Muscle layer of colon (tissue), 2 donors: ENCODE measurements at regions not wholly inside any gene's neighbourhood (a gene's known extent, or its start where the extent isn't known, plus 50 kb on each side); places are given as distances from the start of the nearest gene placed in this dataset.

Experiments used
- H3K27ac ChIP-seq: one replicate; pipeline ENCODE4 v1.7.0; 2013; ENCODE audit warnings: low read depth, mild to moderate bottlenecking, low read length, moderate library complexity
- H3K27me3 ChIP-seq, 2 donors: one replicate each; pipeline ENCODE4 v1.7.0; 2013; ENCODE audit warnings: low read length in 2 of 2, mild to moderate bottlenecking in 2 of 2; ENCODE audit not compliant: insufficient read depth in 2 of 2, control insufficient read depth in 1 of 2
- H3K36me3 ChIP-seq: one replicate; pipeline ENCODE4 v1.7.0; 2013; ENCODE audit warnings: mild to moderate bottlenecking, low read length; ENCODE audit not compliant: insufficient read depth
- H3K4me1 ChIP-seq: one replicate; pipeline ENCODE4 v1.7.0; 2013; ENCODE audit warnings: mild to moderate bottlenecking, low read length; ENCODE audit not compliant: insufficient read depth
- H3K4me3 ChIP-seq, 2 donors: one replicate each; pipeline ENCODE4 v1.7.0; 2013; ENCODE audit warnings: low read length in 2 of 2, low read depth in 1 of 2, mild to moderate bottlenecking in 1 of 2, moderate library complexity in 1 of 2
- H3K9ac ChIP-seq: one replicate; pipeline ENCODE4 v1.7.0; 2013; ENCODE audit warnings: low read length
- H3K9me3 ChIP-seq: one replicate; pipeline ENCODE4 v1.7.0; 2013; ENCODE audit warnings: mild to moderate bottlenecking, low read length
- donor health status: abdominal sarcoma.
- donor health status: Adenocarcinoma of cecum.

DNA sequence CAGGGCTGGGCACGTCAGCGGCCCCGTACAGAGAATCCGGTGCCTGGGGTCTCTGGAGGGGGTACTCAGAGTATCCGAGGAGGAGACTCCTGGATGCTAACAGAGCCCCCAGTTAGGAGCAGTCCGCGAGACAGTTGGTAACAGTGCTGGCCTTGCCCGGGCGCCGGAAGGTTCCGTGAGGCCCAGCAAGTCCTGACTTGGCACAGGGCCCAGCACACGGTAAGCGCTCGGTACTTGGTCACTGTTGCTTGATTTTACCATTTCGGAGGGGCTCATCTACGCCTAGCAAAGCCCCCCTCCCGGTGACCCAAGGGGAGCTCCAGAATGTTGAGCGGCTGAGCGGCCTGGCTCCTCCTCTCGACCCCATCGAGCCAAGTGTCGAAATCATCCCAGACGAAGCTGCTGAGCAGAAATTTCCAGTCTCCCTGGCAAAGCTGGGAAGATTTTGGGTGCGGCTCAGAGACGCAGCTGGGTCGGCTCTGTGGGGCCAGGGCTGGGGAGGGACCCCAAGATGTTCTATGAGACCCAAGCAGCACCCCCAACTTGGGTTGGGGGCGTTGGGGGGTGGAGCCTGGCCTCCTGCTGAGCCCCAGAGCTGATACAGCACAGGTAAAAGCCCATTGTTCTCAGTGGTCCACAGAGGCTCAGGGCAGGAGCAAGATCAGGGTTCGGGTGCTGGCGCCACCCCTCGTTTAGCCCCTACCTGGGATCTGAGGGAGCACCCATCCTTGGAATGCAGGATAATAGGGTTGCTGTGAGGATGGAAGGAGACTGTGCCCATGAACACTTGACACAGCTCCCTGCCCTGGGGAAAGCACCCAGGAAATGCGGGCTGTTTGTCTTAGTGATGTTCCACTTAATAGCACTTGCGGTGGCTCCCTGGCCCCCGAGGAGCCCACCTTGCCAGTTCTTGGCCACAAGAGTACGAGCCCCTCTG lies 137.2 kb downstream of the C9orf50 start:
- Histone ChIP-seq H3K4me1 (peaks cover 80% of the 10 kb centered on the region), H3K4me3 (peak overlapping the region; percentile 51 to 60)

DNA sequence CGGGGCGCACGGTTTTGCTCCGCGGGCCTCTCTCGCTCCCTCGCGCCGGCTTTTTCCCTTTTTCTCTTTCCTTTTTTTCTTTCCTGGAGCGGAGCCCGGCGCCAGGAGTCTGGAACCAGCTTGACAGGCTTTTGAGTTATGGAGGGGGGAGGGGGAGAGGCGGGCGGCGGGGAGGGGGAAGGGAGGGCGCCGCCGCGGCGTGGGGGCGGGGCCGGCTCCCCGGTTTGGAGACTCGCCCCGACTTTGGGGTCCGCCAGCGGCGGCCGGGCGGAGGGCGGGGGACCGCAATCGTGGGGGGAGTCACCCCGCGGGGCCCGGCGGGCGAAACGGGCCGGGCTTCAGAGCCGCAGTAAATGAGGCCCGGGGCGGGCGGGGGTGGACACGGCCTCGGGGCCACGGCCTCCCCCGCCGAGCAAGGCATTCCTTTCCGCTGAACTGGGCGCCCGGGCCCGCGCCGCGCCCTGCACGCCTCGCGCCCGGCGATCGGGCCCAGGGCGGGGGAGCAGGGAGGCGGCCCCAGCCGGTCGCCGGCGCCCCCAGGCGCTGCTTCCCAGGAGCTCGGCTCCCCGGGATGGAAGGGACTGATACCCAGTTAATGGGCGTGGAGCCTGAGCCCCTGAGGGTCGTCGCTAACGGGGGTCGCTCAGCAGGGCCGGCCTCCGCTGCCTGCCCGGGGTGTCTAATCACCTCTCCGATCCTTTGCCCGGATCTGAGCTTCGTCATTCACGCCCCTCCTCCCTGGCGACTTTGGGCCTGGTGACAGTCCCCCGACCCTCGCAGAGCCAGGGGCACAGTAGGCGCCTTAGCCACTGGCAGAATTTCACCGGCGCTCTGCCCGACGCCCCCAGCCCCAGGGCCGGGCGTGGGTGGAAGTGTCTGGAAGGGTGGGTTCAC lies 138.1 kb downstream of the C9orf50 start:
- peak overlapping the region; percentile 83 for H3K9ac ChIP-seq
- H3K4me3 ChIP-seq = peak overlapping the region; percentile 51 to 60
- H3K36me3 ChIP-seq = no peaks in the 10 kb centered on the region
- H3K27ac ChIP-seq = peak overlapping the region; percentile 99
- no peaks in the 10 kb centered on the region for H3K27me3 ChIP-seq
- H3K4me1 ChIP-seq = peaks cover 77% of the 10 kb centered on the region
- no peaks in the 10 kb centered on the region for H3K9me3 ChIP-seq

More for the DNA sequence above, 137.2 kb downstream of the C9orf50 start:
- Histone ChIP-seq H3K27ac (peak overlapping the region; percentile 93), H3K36me3 (no peaks in the 10 kb centered on the region), H3K9ac (peak overlapping the region; percentile 83), H3K9me3 (no peaks in the 10 kb centered on the region), H3K27me3 (no peaks in the 10 kb centered on the region)

DNA sequence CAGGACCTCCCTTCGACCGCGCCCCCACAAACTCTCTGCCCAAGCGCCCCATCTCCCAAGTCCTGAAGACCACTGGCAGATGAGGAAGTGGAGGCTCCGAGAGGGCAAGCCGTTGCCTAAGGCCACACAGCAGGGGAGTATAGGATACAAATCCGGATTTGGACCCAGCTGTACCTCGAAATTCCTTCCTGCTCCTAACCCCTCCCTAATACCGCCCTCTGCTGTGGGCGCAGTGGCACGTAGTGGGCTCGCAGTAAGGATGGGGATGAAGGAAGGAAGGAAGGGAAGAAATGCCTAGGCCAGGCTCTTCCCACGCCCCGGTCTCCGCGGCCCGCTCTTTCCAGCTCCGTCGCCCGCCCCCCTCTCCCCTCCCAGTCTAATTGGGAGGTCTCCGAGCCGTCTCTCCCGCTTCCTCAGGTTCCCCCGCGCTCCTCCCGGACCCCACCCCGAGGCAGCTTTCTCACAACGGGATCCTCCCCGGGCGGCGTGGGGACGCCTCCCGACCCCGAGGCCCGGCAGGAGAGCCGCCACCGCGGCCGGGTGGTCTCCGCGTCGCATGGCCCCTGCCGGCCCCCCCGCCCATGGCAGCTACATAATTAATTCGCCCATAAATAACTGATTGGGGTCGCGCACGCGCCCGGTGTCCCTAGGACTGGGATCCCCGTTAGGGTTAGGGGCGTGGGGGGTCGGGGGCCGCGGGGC lies 138.9 kb downstream of the C9orf50 start:
- Histone ChIP-seq H3K4me1 (peaks cover 69% of the 10 kb centered on the region), H3K9ac (peak overlapping the region; percentile 71)

DNA sequence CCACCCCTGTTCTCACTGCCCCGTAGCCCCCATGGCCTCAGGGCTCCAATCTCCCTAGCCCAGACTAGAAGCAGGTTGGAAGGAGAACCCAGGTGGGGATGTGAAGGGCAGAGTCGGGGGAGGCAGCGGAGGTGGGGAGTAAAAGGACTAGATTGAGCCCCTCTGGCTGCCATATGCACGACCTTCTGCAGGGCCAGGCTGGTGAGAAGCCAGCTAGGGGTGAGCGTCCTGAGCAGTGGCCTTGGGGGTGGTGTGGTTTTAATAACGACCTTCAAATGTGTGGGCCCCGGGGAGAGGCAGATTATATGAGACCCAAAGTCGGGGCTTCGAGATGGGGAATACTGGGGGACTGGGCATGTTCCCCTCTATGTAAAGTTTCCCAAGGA lies 139.5 kb downstream of the C9orf50 start:
- Histone ChIP-seq H3K9me3 (no peaks in the 10 kb centered on the region), H3K36me3 (no peaks in the 10 kb centered on the region), H3K4me3 (peak overlapping the region in 1 of 2 donors; percentile 47), H3K9ac (peak overlapping the region; percentile 71), H3K27ac (peak overlapping the region; percentile 99), H3K4me1 (peaks cover 63% of the 10 kb centered on the region), H3K27me3 (no peaks in the 10 kb centered on the region)

More for the DNA sequence above, 138.9 kb downstream of the C9orf50 start:
- Histone ChIP-seq H3K9me3 (no peaks in the 10 kb centered on the region), H3K4me3 (peak overlapping the region; percentile 47 to 56), H3K27me3 (no peaks in the 10 kb centered on the region), H3K36me3 (no peaks in the 10 kb centered on the region), H3K27ac (peak overlapping the region; percentile 99)

DNA sequence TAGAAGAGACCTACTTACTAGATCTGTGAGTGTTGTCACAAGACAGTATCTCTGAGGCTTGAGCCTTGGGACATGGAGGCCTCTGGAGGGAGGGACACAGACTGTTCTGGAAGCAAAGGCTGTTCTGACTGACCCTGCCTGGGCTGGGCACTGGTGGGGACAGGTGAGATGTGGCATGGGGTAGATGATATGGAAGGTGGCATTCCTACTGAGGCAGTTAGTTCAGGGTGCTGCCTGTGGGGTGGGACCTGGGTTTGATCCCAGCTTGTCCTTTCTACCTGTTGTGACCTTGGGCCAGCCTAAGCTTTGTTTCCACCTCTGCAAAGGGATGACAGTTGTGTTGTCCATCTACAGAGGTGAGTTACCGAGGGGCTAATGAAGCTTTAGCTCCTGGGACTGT lies 140.2 kb downstream of the C9orf50 start:
- Histone ChIP-seq H3K4me1 (peaks cover 56% of the 10 kb centered on the region), H3K9me3 (no peaks in the 10 kb centered on the region)

DNA sequence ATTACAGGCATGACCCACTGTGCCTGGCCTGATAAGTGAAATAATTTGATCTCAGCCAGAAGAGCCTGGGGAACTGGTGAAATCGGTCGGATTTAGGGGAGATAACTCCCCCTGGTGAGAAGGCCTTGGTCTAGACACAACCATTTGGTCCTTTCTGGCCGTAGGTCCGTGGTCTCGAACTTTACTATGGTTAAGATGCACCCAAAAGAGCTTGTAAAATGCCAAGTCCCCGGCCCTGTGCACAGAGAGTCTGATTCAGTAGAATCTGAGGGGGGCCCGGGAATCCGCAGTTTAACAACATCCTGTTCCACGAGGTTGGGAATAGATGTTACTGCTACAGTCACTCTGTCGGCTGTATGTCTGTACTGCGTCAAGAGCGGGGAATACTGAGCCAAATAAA lies 140.7 kb downstream of the C9orf50 start:
- Histone ChIP-seq H3K9me3 (no peaks in the 10 kb centered on the region), H3K9ac (no peak overlapping the region), H3K27me3 (no peaks in the 10 kb centered on the region), H3K27ac (peak overlapping the region; percentile 99), H3K4me3 (no peak overlapping the region), H3K36me3 (no peaks in the 10 kb centered on the region), H3K4me1 (peaks cover 51% of the 10 kb centered on the region)

More for the DNA sequence above, 140.2 kb downstream of the C9orf50 start:
- Histone ChIP-seq H3K27me3 (no peaks in the 10 kb centered on the region), H3K9ac (no peak overlapping the region), H3K27ac (peak overlapping the region; percentile 99), H3K4me3 (no peak overlapping the region), H3K36me3 (no peaks in the 10 kb centered on the region)

DNA sequence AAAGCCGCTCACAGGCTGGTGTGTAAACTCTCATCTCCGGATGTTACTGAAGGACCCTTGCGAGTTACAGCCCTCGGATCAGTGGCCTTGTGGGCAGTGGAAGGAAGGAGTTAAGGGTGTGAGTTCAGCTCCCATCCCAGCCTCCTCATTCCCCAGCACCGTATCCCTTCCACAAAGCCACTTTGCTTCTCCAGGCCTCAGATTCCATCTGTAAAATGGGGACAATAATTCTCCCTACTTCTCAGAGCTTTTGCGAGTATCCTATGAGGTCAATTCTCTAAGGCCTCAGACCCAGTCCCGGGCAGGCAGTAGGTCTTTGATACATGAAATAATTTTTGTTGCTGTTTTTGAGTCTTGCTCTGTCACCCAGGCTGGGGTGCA lies 141.3 kb downstream of the C9orf50 start:
- Histone ChIP-seq H3K9ac (no peak overlapping the region), H3K4me1 (peaks cover 46% of the 10 kb centered on the region)

DNA sequence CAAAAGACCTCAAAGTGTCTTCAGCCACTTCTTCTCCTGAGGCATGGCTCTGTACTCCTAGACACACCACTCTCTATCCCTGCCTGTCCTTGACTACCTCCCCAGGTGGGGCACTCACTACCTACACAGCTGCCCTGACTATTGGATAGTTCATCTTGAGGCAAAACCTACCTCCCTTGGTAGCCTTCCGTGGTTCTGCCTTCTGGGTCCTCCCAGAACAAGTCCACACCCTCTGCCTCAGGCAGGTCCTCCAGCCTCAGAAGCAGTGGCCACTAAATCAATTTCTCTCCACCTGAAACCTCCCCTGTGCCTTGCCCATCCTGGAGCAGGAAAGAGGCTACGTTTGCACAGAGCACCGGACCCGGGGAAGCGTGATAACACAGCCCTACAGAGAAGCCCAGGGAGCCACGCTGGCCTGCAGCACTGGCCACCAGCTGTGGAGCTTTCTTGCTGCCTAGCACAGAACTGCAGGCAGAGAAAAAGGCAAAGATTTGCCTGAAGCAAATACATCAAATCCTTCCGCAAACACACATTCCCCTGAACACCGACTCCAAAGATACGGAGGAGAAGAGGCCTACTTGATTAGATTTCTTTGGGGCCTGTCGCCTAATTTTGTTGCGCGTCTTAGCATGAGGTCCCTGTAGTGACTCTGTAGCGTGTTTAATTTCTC lies 141.8 kb downstream of the C9orf50 start:
- Histone ChIP-seq H3K9ac (no peak overlapping the region), H3K4me1 (peaks cover 46% of the 10 kb centered on the region), H3K4me3 (no peak overlapping the region), H3K27ac (peak overlapping the region; percentile 70), H3K36me3 (no peaks in the 10 kb centered on the region), H3K27me3 (no peaks in the 10 kb centered on the region), H3K9me3 (no peaks in the 10 kb centered on the region)

More for the DNA sequence above, 141.3 kb downstream of the C9orf50 start:
- Histone ChIP-seq H3K9me3 (no peaks in the 10 kb centered on the region), H3K4me3 (no peak overlapping the region), H3K36me3 (no peaks in the 10 kb centered on the region), H3K27me3 (no peaks in the 10 kb centered on the region), H3K27ac (peak overlapping the region; percentile 70)

DNA sequence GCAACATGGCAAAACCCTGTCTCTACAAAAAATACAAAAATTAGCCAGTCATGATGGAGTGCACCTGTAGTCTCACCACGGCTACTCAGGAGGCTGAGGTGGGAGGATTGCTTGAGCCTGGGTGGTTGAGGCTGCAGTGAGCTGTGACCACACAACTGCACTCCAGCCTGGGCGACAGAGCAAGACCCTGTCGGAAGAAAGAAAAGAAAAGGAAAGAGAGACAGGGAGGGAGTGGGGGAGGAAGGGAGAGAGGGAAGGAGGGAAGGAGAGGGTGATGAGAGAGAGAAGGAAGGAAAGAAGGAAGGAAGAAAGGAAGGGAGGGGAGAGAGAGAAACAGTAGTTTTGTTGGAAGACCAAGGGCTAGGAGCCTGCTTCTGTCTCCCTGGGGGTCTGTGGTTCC lies 142.4 kb downstream of the C9orf50 start:
- Histone ChIP-seq H3K4me3 (no peak overlapping the region), H3K27ac (no peak overlapping the region), H3K36me3 (no peaks in the 10 kb centered on the region), H3K4me1 (peaks cover 42% of the 10 kb centered on the region), H3K9ac (no peak overlapping the region), H3K9me3 (no peaks in the 10 kb centered on the region), H3K27me3 (no peaks in the 10 kb centered on the region)

DNA sequence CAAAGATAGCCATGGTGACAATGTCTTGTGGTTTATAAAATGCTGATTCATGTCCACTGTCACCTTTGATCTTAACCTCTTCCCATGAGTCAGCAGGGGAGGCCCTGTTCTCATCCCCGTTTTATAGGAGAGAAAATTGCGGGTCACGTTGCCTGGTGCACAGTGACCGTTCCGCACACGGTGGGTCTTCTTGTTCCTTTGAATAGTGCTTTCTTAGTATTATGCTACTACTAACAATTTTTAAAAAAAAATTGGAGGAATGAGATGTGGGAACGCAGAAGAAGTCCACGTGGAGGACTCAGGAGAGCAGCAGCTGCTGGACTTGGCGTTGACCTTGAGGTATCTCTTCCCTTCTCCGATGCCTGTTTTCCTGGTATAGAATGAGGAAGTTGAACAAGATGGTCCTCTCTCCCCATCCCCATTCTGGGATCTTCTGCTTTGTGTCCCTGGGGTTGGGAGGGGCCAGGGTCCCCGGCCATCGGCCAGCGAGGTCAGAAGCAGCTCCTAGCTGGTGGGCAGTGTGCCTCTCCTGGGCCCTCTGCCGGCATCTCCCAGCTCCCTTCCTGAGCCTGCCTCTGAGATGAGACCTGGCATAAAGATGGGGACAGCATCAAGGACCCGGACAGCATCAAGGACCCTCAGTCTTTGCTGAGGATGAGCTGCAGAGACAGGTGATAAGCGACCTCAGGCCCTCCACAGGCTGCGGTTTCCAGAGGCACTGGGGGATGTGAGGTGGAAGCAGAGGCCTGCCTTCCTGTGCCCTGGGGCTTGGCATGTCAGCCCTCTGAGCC lies 143.9 kb downstream of the C9orf50 start:
- H3K36me3 ChIP-seq = no peaks in the 10 kb centered on the region
- H3K27ac ChIP-seq = no peak overlapping the region
- H3K4me3 ChIP-seq = no peak overlapping the region
- peaks cover 37% of the 10 kb centered on the region for H3K4me1 ChIP-seq
- H3K27me3 ChIP-seq = no peaks in the 10 kb centered on the region
- H3K9me3 ChIP-seq = no peaks in the 10 kb centered on the region
- no peak overlapping the region for H3K9ac ChIP-seq
